H1 (cell line): ENCODE measurements at regions not wholly inside any gene's neighbourhood (a gene's known extent, or its start where the extent isn't known, plus 50 kb on each side); places are given as distances from the start of the nearest gene placed in this dataset.

Experiments used
- HDAC6 ChIP-seq: IDR thresholded peaks from one replicate; pipeline ENCODE4 v1.7.1; 2012; ENCODE audit warnings: low read depth, mild to moderate bottlenecking, inconsistent platforms, low read length, moderate library complexity
- JUND ChIP-seq: IDR thresholded peaks from 2 replicates; pipeline ENCODE4 v1.6.1; 2011; ENCODE audit warnings: mild to moderate bottlenecking, improper control_type of control experiment, low read length
- SIN3A ChIP-seq, 2 experiments: IDR thresholded peaks in 1 of 2; conservative IDR thresholded peaks in 1 of 2; 2 replicates each; pipeline ENCODE4 v1.6.1; 2011 to 2012; ENCODE audit warnings: low read length in 2 of 2, improper control_type of control experiment in 1 of 2, low read depth in 1 of 2, mild to moderate bottlenecking in 1 of 2

DNA sequence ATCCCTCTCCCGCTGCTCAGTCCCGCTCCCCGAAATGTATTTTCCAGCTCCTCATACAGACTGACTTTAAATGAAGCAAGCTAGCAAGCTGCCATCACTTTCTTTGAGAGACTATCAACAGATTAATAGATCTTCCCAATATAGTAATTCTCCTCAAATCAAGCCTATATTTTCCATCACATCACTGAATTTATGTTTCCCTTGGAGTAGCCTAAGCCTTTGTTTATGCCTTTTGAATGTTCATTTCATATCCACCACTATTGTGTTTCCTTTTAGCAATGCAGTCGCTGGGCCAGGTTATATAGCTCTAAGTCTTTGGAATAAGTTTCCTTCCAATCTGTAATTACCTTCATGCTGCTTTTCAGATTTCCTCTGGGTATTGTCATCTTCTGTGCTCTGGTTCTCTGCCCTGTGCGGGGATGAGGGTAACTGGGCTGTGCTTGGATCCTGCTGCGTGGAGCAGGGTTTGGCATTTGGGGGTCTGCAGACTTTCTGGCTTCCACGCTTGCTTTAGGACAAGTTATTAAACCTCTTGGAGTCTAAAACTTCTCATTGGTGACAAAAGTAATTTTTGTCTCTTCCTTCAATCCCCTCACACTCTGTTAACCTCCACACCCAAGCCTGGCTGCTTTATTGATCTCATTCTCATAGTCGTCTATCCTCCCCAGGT, 256.9 kb downstream of the DLEU7 start (continued):
- TF ChIP-seq SIN3A (conservative IDR thresholded peaks at IDR 0.05 in 1 of 2, IDR thresholded peaks at IDR 0.05 in 1 of 2; ENCODE audit: low read depth in 1 of 2, low read length in 2 of 2): no peak
- no peak for TF ChIP-seq HDAC6
- TF ChIP-seq JUND: no peak
